GM12865 (cell line): ENCODE measurements at regions not wholly inside any gene's neighbourhood (a gene's known extent, or its start where the extent isn't known, plus 50 kb on each side); places are given as distances from the start of the nearest gene placed in this dataset.

Experiments
- DNase-seq: peaks from one replicate; pipeline ENCODE4 v3.0.0; 2010; ENCODE audit warnings: low read depth
- H3K4me3 ChIP-seq: 2 replicates; pipeline ENCODE4 v1.5.1; 2011; ENCODE audit warnings: mild to moderate bottlenecking, low read depth, low read length, control low read depth
- TF ChIP-seq, protein P1 (sequence below): IDR thresholded peaks from 2 replicates; pipeline ENCODE4 v1.5.1; 2011; ENCODE audit warnings: low read length, control low read depth, low read depth, inconsistent platforms; ENCODE audit not compliant: insufficient read depth; ENCODE audit errors: missing control alignments

DNA sequence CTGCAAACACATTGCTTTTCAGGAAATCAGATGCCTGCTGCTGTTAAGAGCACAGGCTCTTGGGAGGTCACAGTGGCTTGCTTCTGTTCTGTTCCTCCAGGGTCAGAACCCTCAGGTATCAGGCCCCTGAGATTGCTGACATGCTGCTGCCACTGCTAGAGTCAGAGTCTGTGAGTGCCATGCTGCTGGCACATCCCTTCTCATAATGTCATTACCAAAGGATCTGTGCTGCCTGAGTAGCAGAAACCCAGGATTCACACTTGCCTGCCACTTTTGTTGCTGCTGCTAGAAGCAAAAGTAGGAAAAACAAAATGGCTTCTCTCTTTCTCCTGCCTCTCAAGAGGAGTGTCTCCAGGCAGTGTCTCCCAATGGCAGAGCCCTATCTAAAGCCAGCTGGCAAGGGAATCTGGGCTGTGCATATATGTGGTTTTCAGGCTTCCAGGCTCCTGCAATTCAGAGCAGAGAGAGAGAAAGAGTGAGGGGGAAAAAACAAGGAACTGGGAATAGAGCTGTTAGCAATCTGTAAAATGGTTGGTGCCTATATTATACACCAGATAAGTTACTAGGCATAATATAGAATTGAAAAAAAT lies 180.3 kb downstream of the MYCN start:
- no peak overlapping the region for H3K4me3 ChIP-seq
- no peak for DNase-seq
- TF ChIP-seq, protein P1, sequence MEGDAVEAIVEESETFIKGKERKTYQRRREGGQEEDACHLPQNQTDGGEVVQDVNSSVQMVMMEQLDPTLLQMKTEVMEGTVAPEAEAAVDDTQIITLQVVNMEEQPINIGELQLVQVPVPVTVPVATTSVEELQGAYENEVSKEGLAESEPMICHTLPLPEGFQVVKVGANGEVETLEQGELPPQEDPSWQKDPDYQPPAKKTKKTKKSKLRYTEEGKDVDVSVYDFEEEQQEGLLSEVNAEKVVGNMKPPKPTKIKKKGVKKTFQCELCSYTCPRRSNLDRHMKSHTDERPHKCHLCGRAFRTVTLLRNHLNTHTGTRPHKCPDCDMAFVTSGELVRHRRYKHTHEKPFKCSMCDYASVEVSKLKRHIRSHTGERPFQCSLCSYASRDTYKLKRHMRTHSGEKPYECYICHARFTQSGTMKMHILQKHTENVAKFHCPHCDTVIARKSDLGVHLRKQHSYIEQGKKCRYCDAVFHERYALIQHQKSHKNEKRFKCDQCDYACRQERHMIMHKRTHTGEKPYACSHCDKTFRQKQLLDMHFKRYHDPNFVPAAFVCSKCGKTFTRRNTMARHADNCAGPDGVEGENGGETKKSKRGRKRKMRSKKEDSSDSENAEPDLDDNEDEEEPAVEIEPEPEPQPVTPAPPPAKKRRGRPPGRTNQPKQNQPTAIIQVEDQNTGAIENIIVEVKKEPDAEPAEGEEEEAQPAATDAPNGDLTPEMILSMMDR, result no peak

DNA sequence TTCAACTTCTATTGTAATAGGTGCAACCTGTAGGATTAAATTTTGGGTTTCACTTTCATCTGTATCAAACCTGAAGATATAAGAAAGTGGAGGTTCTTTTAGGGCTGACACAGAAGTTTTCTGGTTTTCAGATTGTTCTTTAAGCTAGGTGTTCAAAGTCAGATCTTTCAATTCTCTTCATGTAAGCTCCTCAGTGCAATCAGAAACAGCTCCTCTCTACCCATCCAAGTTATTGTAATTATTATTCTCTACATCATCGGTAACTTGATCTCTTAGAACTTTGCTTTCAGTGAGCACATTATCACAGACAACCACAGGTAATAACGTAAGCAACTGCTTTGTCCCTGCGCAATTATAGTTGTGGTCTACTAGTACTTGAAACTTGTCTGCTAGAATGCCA lies 179.4 kb downstream of the MYCN start:
- no peak for DNase-seq
- TF ChIP-seq, protein P1, result no peak
- no peak overlapping the region for H3K4me3 ChIP-seq

DNA sequence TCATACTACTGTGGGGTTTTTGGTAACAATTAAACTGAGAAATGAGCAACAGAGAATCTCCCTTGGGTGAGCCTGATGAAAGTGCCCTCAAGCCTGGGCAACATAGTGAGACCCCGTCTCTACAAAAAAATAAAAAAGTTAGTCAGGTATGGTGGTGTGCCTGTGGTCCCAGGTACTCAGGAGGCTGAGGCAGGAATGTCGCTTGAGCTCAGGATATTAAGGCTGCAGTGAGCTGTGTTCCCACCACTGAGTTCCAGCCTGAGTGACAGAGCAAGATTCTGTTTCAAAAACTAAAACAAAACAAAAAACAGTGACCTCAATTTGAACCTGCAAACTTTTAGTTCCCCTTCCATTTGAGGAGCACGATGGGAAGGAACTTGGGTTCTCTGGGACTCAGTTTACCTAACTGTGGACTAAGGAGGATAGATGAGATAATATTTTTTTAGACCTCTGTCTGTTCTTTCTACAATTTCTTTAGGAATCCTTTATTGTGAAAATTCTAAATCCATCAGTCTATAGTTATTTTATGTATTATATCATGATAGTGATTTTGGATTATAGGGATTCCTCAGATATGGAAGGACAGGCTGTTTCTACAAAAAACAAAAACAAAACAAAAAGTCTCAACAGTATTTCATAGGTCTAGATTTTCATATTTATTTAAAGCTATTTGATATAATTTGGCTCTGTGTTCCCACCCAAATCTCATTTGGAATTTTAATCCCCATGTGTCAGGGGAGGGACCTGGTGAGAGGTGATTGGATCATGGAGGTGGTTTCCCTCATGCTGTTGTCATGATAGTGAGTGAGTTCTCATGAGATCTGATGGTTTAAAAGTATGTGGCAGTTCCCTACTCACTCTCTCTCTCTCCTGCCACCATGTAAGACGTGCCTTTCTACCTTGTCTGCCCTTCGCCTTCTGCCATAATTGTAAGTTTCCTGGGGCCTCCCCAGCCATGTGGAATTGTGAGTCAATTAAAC lies 178.6 kb downstream of the MYCN start:
- TF ChIP-seq, protein P1, result no peak
- no peak overlapping the region for H3K4me3 ChIP-seq
- DNase-seq, result no peak

DNA sequence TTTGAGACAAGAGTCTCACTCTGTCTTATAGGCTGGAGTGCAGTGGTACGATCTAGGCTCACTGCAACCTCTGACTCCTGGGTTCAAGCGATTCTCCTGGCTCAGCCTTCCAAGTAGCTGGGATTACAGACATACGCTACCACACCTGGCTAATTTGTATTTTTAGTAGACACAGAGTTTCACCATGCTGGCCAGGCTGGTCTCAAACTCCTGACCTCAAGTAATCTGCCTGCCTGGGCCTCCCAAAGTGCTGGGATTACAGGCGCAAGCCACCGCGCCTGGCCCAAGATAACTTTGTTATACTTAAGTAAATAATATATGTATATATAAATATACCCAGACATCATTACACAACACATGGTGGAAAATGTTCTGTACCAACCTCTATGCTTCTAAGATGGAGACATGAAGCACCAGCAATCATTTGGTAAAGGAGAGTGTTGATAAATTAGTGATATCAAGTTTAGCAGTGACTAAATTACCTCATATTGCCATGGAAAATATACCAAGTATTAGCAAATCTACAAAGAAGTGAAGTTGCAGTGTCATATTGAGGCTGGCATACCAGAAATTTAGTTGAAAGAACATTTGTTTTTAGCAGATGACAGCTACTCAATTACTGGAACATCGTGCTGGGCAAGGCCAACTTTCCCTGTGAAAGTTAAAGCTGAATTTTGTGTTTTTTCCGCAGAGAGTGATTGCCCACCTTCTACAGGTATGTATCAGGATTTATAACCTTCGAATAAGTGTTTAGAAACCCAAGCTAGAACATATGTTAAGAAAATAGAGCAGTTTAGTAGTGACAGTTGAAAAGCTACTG lies 177.7 kb downstream of the MYCN start:
- DNase-seq, result no peak
- H3K4me3 ChIP-seq, result no peak overlapping the region
- TF ChIP-seq, protein P1, result no peak

DNA sequence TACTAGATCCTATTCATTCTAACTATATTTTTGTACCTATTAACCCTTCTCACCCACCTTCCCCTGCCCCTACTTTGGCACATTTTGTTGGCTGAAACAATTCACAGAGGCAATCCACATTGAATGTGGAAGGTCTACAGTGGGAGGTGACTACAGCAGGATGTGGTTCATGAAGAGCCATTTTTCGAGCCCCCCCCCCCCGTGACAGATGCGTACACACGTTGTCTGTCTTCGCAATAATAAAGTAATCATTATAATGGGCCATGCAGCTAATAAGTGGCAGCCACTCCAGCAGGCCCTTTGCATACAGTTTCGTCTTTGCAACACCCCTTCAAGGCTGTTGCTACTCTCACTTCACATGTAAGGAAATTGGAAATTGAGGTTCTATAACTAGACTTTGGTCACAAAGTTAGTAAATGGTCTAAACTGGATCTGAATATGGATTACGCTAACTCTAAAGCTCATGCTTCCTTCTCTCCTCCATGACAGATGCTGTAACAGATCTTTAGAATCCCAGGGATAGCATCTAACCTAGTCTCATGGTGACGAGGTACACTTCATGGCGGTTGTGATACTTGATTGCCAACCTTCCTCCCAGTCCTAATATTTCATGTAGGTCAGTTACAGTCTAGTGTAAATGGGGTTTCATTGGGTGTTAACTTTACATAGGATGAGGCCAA lies 176.8 kb downstream of the MYCN start:
- no peak for DNase-seq
- H3K4me3 ChIP-seq, result no peak overlapping the region
- TF ChIP-seq, protein P1, result no peak
